HG02870 (cell line): ENCODE measurements at regions not wholly inside any gene's neighbourhood (a gene's known extent, or its start where the extent isn't known, plus 50 kb on each side); places are given as distances from the start of the nearest gene placed in this dataset.
A peak's percentile ranks its signal among the peaks of the same experiment; 100 is the strongest.

Source experiments
- ATAC-seq: cut with Tn5 transposase; IDR thresholded peaks from one replicate; pipeline ENCODE4 v1.9.1; 2021; ENCODE audit warnings: mild to moderate bottlenecking, moderate library complexity; ENCODE audit not compliant: unreplicated experiment

GRCh38 chr6:141593311-141593710 lies 539.4 kb upstream of the GJE1 start:
- ATAC-seq: no peak

- no peak for ATAC-seq
Observed at GRCh38 chr6:141587482-141588266, 545.1 kb upstream of the GJE1 start.

- ATAC-seq: no peak
Observed at GRCh38 chr6:141580988-141581552, 551.7 kb upstream of the GJE1 start.

- no peak for ATAC-seq
Observed at GRCh38 chr6:141580131-141580530, 552.6 kb upstream of the GJE1 start.

GRCh38 chr6:141576751-141577150 lies 556.0 kb upstream of the GJE1 start:
- ATAC-seq: no peak

GRCh38 chr6:141562851-141563763 lies 569.6 kb upstream of the GJE1 start:
- ATAC-seq: peak; percentile 87

GRCh38 chr6:141562186-141562811 lies 570.4 kb upstream of the GJE1 start:
- peak; percentile 27 for ATAC-seq

GRCh38 chr6:141561154-141561553 lies 571.6 kb upstream of the GJE1 start:
- no peak for ATAC-seq

GRCh38 chr6:141552463-141552862 lies 580.3 kb upstream of the GJE1 start:
- ATAC-seq: peak; percentile 41

GRCh38 chr6:141552031-141552430 lies 580.7 kb upstream of the GJE1 start:
- no peak for ATAC-seq

- ATAC-seq: no peak
Observed at GRCh38 chr6:141551318-141551717, 581.4 kb upstream of the GJE1 start.

- no peak for ATAC-seq
Observed at GRCh38 chr6:141550471-141550870, 582.3 kb upstream of the GJE1 start.

GRCh38 chr6:141548966-141549365 lies 583.8 kb upstream of the GJE1 start:
- no peak for ATAC-seq

GRCh38 chr6:141541581-141542324 lies 591.0 kb upstream of the GJE1 start:
- no peak for ATAC-seq

- ATAC-seq: no peak
Observed at GRCh38 chr6:141540207-141540606, 592.5 kb upstream of the GJE1 start.

- no peak for ATAC-seq
Observed at GRCh38 chr6:141539617-141540016, 593.1 kb upstream of the GJE1 start.

GRCh38 chr6:141532211-141532610 lies 600.5 kb upstream of the GJE1 start:
- no peak for ATAC-seq

GRCh38 chr6:141531040-141531439 lies 601.7 kb upstream of the GJE1 start:
- no peak for ATAC-seq

- ATAC-seq: no peak
Observed at GRCh38 chr6:141528596-141528995, 604.1 kb upstream of the GJE1 start.

GRCh38 chr6:141526985-141527384 lies 605.7 kb upstream of the GJE1 start:
- no peak for ATAC-seq
